Peyer's patch (tissue), 4 donors: ENCODE measurements at regions not wholly inside any gene's neighbourhood (a gene's known extent, or its start where the extent isn't known, plus 50 kb on each side); places are given as distances from the start of the nearest gene placed in this dataset.

Experiments
- POLR2A ChIP-seq, 2 donors: fragments of 450-650 bp; IDR thresholded peaks; one replicate each; pipeline ENCODE4 v1.5.1; 2017; ENCODE audit warnings: antibody characterized with exemption in 2 of 2, mild to moderate bottlenecking in 2 of 2, moderate library complexity in 2 of 2
- TF ChIP-seq, protein P1 (sequence below), 6 experiments: fragments of 450-650 bp in 4 of 6; fragments of 200-600 bp in 2 of 6; sonication (generic) in 1 of 6; IDR thresholded peaks; one replicate each; pipeline ENCODE4 v1.5.1; 2017 to 2019; ENCODE audit warnings: antibody characterized with exemption in 6 of 6, mild to moderate bottlenecking in 3 of 6, moderate library complexity in 1 of 6

- TF ChIP-seq, protein P1, sequence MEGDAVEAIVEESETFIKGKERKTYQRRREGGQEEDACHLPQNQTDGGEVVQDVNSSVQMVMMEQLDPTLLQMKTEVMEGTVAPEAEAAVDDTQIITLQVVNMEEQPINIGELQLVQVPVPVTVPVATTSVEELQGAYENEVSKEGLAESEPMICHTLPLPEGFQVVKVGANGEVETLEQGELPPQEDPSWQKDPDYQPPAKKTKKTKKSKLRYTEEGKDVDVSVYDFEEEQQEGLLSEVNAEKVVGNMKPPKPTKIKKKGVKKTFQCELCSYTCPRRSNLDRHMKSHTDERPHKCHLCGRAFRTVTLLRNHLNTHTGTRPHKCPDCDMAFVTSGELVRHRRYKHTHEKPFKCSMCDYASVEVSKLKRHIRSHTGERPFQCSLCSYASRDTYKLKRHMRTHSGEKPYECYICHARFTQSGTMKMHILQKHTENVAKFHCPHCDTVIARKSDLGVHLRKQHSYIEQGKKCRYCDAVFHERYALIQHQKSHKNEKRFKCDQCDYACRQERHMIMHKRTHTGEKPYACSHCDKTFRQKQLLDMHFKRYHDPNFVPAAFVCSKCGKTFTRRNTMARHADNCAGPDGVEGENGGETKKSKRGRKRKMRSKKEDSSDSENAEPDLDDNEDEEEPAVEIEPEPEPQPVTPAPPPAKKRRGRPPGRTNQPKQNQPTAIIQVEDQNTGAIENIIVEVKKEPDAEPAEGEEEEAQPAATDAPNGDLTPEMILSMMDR (IDR thresholded peaks at IDR 0.05), result no peak
- no peak for TF ChIP-seq POLR2A (IDR thresholded peaks at IDR 0.05)
Measured at GRCh38 chr3:66133853-66134445, 86.9 kb upstream of the SLC25A26 start.
